D721Med (cell line): ENCODE measurements at regions not wholly inside any gene's neighbourhood (a gene's known extent, or its start where the extent isn't known, plus 50 kb on each side); places are given as distances from the start of the nearest gene placed in this dataset.

Experiments used
- DNase-seq: peaks from one replicate; pipeline ENCODE4 v3.0.0; 2011; ENCODE audit warnings: low spot score; ENCODE audit not compliant: insufficient read length
- FAIRE-seq: peaks from 2 replicates; lab custom pipeline; 2011; peaks lifted over from hg19 to GRCh38; lab: Jason Lieb, UNC
- CTCF ChIP-seq: IDR thresholded peaks from 2 replicates; pipeline ENCODE4 v1.5.1; 2012; ENCODE audit warnings: mild to moderate bottlenecking, control low read depth; ENCODE audit not compliant: insufficient read depth; ENCODE audit errors: missing control alignments

GRCh38 chr14:29045237-29045636 lies 278.6 kb downstream of the FOXG1 start:
- DNase-seq (no peak), FAIRE-seq (no peak)
- no peak for TF ChIP-seq CTCF

GRCh38 chr14:29054119-29054518 lies 287.5 kb downstream of the FOXG1 start:
- no peak for TF ChIP-seq CTCF
- no peak for DNase-seq
- FAIRE-seq = no peak

- no peak for FAIRE-seq
- no peak for TF ChIP-seq CTCF
- DNase-seq = no peak
Measured at GRCh38 chr14:29056041-29056566, 289.5 kb downstream of the FOXG1 start.

GRCh38 chr14:29061702-29062101 lies 295.1 kb downstream of the FOXG1 start:
- DNase-seq = no peak
- FAIRE-seq = no peak
- no peak for TF ChIP-seq CTCF

- TF ChIP-seq CTCF = no peak
- FAIRE-seq (no peak), DNase-seq (no peak)
Measured at GRCh38 chr14:29062466-29062865, 295.9 kb downstream of the FOXG1 start.

- DNase-seq (no peak), FAIRE-seq (no peak)
- TF ChIP-seq CTCF = no peak
Measured at GRCh38 chr14:29062976-29063375, 296.4 kb downstream of the FOXG1 start.

- no peak for TF ChIP-seq CTCF
- FAIRE-seq (no peak), DNase-seq (no peak)
Measured at GRCh38 chr14:29064305-29064900, 297.8 kb downstream of the FOXG1 start.
